Loucy (cell line): ENCODE measurements at regions not wholly inside any gene's neighbourhood (a gene's known extent, or its start where the extent isn't known, plus 50 kb on each side); places are given as distances from the start of the nearest gene placed in this dataset.

Source experiments
- H2AFZ ChIP-seq: fragments of 200-600 bp; sonication (generic); 2 replicates; pipeline ENCODE4 v1.6.0; 2016; ENCODE audit warnings: antibody characterized with exemption, mild to moderate bottlenecking, low read length, moderate library complexity
- H3F3A ChIP-seq: fragments of 200-600 bp; 2 replicates; pipeline ENCODE4 v1.6.0; 2016; ENCODE audit warnings: antibody characterized with exemption, low read depth, mild to moderate bottlenecking
- H3K27me3 ChIP-seq: fragments of 200-600 bp; sonication (generic); 2 replicates; pipeline ENCODE4 v1.6.1; 2014; ENCODE audit warnings: low read length, mild to moderate bottlenecking; ENCODE audit not compliant: insufficient read depth, poor library complexity, severe bottlenecking
- H3K36me3 ChIP-seq: fragments of 200-600 bp; sonication (generic); 2 replicates; pipeline ENCODE4 v1.6.1; 2016; ENCODE audit warnings: low read length; ENCODE audit not compliant: insufficient read depth
- H3K4me1 ChIP-seq: fragments of 200-600 bp; sonication (generic); 2 replicates; pipeline ENCODE4 v1.5.1; 2014; ENCODE audit warnings: low read length, mild to moderate bottlenecking; ENCODE audit not compliant: insufficient read depth, poor library complexity, severe bottlenecking
- H3K4me2 ChIP-seq: fragments of 200-600 bp; sonication (generic); 2 replicates; pipeline ENCODE4 v1.6.0; 2014; ENCODE audit warnings: antibody characterized with exemption, low read length, low read depth, mild to moderate bottlenecking; ENCODE audit not compliant: poor library complexity, severe bottlenecking
- H3K4me3 ChIP-seq: fragments of 200-600 bp; sonication (generic); 2 replicates; pipeline ENCODE4 v1.5.1; 2014; ENCODE audit warnings: low read length, mild to moderate bottlenecking, mixed read lengths; ENCODE audit not compliant: poor library complexity, severe bottlenecking
- H3K79me2 ChIP-seq: fragments of 200-600 bp; sonication (generic); 2 replicates; pipeline ENCODE4 v1.6.1; 2014; ENCODE audit warnings: low read length; ENCODE audit not compliant: insufficient read depth
- H3K9ac ChIP-seq: fragments of 200-600 bp; sonication (generic); 2 replicates; pipeline ENCODE4 v1.6.0; 2014; ENCODE audit warnings: mild to moderate bottlenecking, low read depth, low read length, moderate library complexity; ENCODE audit not compliant: poor library complexity, severe bottlenecking
- H3K9me2 ChIP-seq: fragments of 200-600 bp; sonication (generic); replicated peaks from 2 replicates; pipeline ENCODE4 v1.6.1; 2016; ENCODE audit warnings: low read depth, low read length, mixed read lengths
- H3K9me3 ChIP-seq: fragments of 200-600 bp; sonication (generic); 2 replicates; pipeline ENCODE4 v1.6.1; 2014; ENCODE audit warnings: mild to moderate bottlenecking, antibody characterized with exemption, low read length, low read depth; ENCODE audit not compliant: insufficient read depth
- H4K20me1 ChIP-seq: fragments of 200-600 bp; sonication (generic); 2 replicates; pipeline ENCODE4 v1.6.0; 2014; ENCODE audit warnings: antibody characterized with exemption, low read length, mild to moderate bottlenecking; ENCODE audit not compliant: insufficient read depth, poor library complexity, severe bottlenecking
- CTCF ChIP-seq: fragments of 200-600 bp; sonication (generic); conservative IDR thresholded peaks from 2 replicates; pipeline ENCODE4 v1.5.1; 2014; ENCODE audit warnings: mild to moderate bottlenecking, antibody characterized with exemption, low read length
- EZH2phosphoT487 ChIP-seq: fragments of 200-600 bp; IDR thresholded peaks from 2 replicates; pipeline ENCODE4 v1.6.1; 2018; ENCODE audit warnings: antibody characterized with exemption, mild to moderate bottlenecking, moderate library complexity, borderline replicate concordance

- Histone ChIP-seq H3K36me3 (no peaks in the 10 kb centered on the region), H3K79me2 (no peaks in the 10 kb centered on the region), H3K4me2 (no peak overlapping the region), H3K4me1 (no peaks in the 10 kb centered on the region), H3K9me3 (no peaks in the 10 kb centered on the region), H3K9ac (no peak overlapping the region), H2AFZ (no peak overlapping the region), H3K4me3 (no peak overlapping the region), H4K20me1 (no peaks in the 10 kb centered on the region), H3K27me3 (no peaks in the 10 kb centered on the region), H3F3A (no peaks in the 10 kb centered on the region), H3K9me2 (no peaks in the 10 kb centered on the region)
- TF ChIP-seq CTCF (no peak), EZH2phosphoT487 (no peak)
These were observed 265.7 kb downstream of the SHOX2 start for GRCh38 chr3:157840564-157840963.

- no peak for TF ChIP-seq CTCF
- TF ChIP-seq EZH2phosphoT487, result no peak
- Histone ChIP-seq H3K9me3 (no peaks in the 10 kb centered on the region), H3F3A (no peaks in the 10 kb centered on the region), H3K79me2 (no peaks in the 10 kb centered on the region), H3K9ac (no peak overlapping the region), H3K36me3 (no peaks in the 10 kb centered on the region), H3K4me1 (no peaks in the 10 kb centered on the region), H3K4me2 (no peak overlapping the region), H3K4me3 (no peak overlapping the region), H2AFZ (no peak overlapping the region), H3K27me3 (no peaks in the 10 kb centered on the region), H4K20me1 (no peaks in the 10 kb centered on the region), H3K9me2 (no peaks in the 10 kb centered on the region)
These were observed 267.8 kb downstream of the SHOX2 start for GRCh38 chr3:157838457-157838856.

- no peaks in the 10 kb centered on the region for H4K20me1 ChIP-seq
- H3K4me2 ChIP-seq, result no peak overlapping the region
- H3F3A ChIP-seq, result no peaks in the 10 kb centered on the region
- no peaks in the 10 kb centered on the region for H3K36me3 ChIP-seq
- no peaks in the 10 kb centered on the region for H3K4me1 ChIP-seq
- TF ChIP-seq EZH2phosphoT487 (no peak), CTCF (no peak)
- H3K4me3 ChIP-seq, result no peak overlapping the region
- H3K27me3 ChIP-seq, result no peaks in the 10 kb centered on the region
- H2AFZ ChIP-seq, result no peak overlapping the region
- no peaks in the 10 kb centered on the region for H3K79me2 ChIP-seq
- H3K9me2 ChIP-seq, result no peaks in the 10 kb centered on the region
- H3K9me3 ChIP-seq, result no peaks in the 10 kb centered on the region
- no peak overlapping the region for H3K9ac ChIP-seq
These were observed 268.9 kb downstream of the SHOX2 start for GRCh38 chr3:157837336-157837735.
